H1 (cell line): ENCODE measurements at regions not wholly inside any gene's neighbourhood (a gene's known extent, or its start where the extent isn't known, plus 50 kb on each side); places are given as distances from the start of the nearest gene placed in this dataset.

Source experiments
- CTCF ChIA-PET: fragments of 300-600 bp; sonication (Branson Sonifier 250); formaldehyde crosslinking; loops from one replicate; lab custom pipeline; 2021; ENCODE audit not compliant: partially characterized antibody; lab: Charles Lee
- POLR2A ChIA-PET: fragments of 300-600 bp; sonication (Branson Sonifier 250); formaldehyde crosslinking; loops from one replicate; lab custom pipeline; 2021; ENCODE audit warnings: inconsistent platforms; ENCODE audit not compliant: partially characterized antibody; lab: Charles Lee
- DNase-seq, 2 experiments: peaks; one replicate each; pipeline versions ENCODE4 v3.0.0 to v3.0.0-alpha.2; 2010 to 2022; ENCODE audit warnings: low spot score in 2 of 2, low read depth in 1 of 2, mixed read lengths in 1 of 2
- FAIRE-seq: peaks from 2 replicates; lab custom pipeline; 2011; peaks lifted over from hg19 to GRCh38; lab: Jason Lieb, UNC
- H2AFZ ChIP-seq: 2 replicates; pipeline ENCODE4 v1.8.1; 2012; ENCODE audit warnings: low read length, inconsistent platforms
- H2AK5ac ChIP-seq: 2 replicates; pipeline ENCODE4 v1.6.1; 2013; ENCODE audit warnings: low read depth, low read length
- H2BK120ac ChIP-seq: replicated peaks from 2 replicates; pipeline ENCODE3; 2013; ENCODE audit warnings: low read depth, low read length, inconsistent platforms
- H2BK12ac ChIP-seq: 2 replicates; pipeline ENCODE4 v1.6.1; 2013; ENCODE audit warnings: low read depth, low read length
- H2BK15ac ChIP-seq: 2 replicates; pipeline ENCODE4 v1.6.1; 2013; ENCODE audit warnings: low read length
- H2BK20ac ChIP-seq: 2 replicates; pipeline ENCODE4 v1.6.1; 2013; ENCODE audit warnings: low read length
- H2BK5ac ChIP-seq: 2 replicates; pipeline ENCODE4 v1.6.1; 2013; ENCODE audit warnings: low read depth, low read length
- H3K14ac ChIP-seq: 2 replicates; pipeline ENCODE4 v1.6.1; 2013; ENCODE audit warnings: inconsistent platforms; ENCODE audit not compliant: insufficient read length
- H3K18ac ChIP-seq: 2 replicates; pipeline ENCODE4 v1.6.1; 2013; ENCODE audit warnings: low read length; ENCODE audit errors: extremely low read depth
- H3K23ac ChIP-seq: 2 replicates; pipeline ENCODE4 v1.6.1; 2013; ENCODE audit warnings: inconsistent platforms; ENCODE audit not compliant: insufficient read length
- H3K23me2 ChIP-seq: 2 replicates; pipeline ENCODE4 v1.6.1; 2013; ENCODE audit warnings: low read depth, low read length
- H3K27ac ChIP-seq: 2 replicates; pipeline ENCODE4 v1.6.1; 2011; ENCODE audit warnings: low read depth, low read length, inconsistent platforms
- H3K27me3 ChIP-seq, 4 experiments: replicated peaks in 1 of 4; 1 replicate in 1 of 4; 2 replicates in 3 of 4; pipeline versions ENCODE4 v1.6.1 to v1.8.1; 2011 to 2013; ENCODE audit warnings: low read length in 3 of 4, mild to moderate bottlenecking in 3 of 4, inconsistent platforms in 2 of 4, mixed read lengths in 2 of 4, moderate library complexity in 1 of 4; ENCODE audit not compliant: control insufficient read depth in 3 of 4, insufficient read depth in 3 of 4; ENCODE audit errors: extremely low read depth in 1 of 4
- H3K36me3 ChIP-seq, 4 experiments: 2 replicates each; pipeline versions ENCODE4 v1.6.1 to v1.8.1; 2011 to 2013; ENCODE audit warnings: mild to moderate bottlenecking in 4 of 4, low read length in 3 of 4, moderate library complexity in 2 of 4, control low read depth in 1 of 4, inconsistent platforms in 1 of 4; ENCODE audit not compliant: insufficient read depth in 4 of 4, control insufficient read depth in 2 of 4
- H3K4ac ChIP-seq: replicated peaks from 2 replicates; pipeline ENCODE3; 2013; ENCODE audit warnings: low read length, low read depth, mixed read lengths, inconsistent platforms; ENCODE audit not compliant: insufficient read length
- H3K4me1 ChIP-seq, 4 experiments: replicated peaks in 1 of 4; 1 replicate in 1 of 4; 2 replicates in 3 of 4; pipeline versions ENCODE4 v1.6.1 to v1.8.1; 2011 to 2013; ENCODE audit warnings: low read length in 3 of 4, inconsistent platforms in 2 of 4, mixed read lengths in 1 of 4; ENCODE audit not compliant: insufficient read depth in 4 of 4, control insufficient read depth in 3 of 4
- H3K4me2 ChIP-seq, 2 experiments: 2 replicates each; pipeline versions ENCODE4 v1.6.1 to v1.8.1; 2011 to 2013; ENCODE audit warnings: low read depth in 2 of 2, low read length in 2 of 2, control low read depth in 1 of 2, inconsistent platforms in 1 of 2, mild to moderate bottlenecking in 1 of 2; ENCODE audit not compliant: insufficient read depth in 1 of 2
- H3K4me3 ChIP-seq, 4 experiments: fragments of 200-600, 300-600 bp in 1 of 4; sonication (generic), shearing (Covaris generic), sonication (Bioruptor Twin) in 1 of 4; 2 replicates each; pipeline versions ENCODE4 v1.5.1 to v1.8.1; 2011 to 2016; ENCODE audit warnings: low read length in 4 of 4, low read depth in 3 of 4, control low read depth in 2 of 4, inconsistent platforms in 2 of 4, mild to moderate bottlenecking in 2 of 4, mixed read lengths in 1 of 4, moderate library complexity in 1 of 4; ENCODE audit not compliant: insufficient read depth in 2 of 4; ENCODE audit errors: extremely low read depth in 1 of 4
- H3K56ac ChIP-seq: replicated peaks from 2 replicates; pipeline ENCODE3; 2013; ENCODE audit warnings: low read depth, mild to moderate bottlenecking, mixed read lengths, low read length, inconsistent platforms; ENCODE audit not compliant: insufficient read length
- H3K79me1 ChIP-seq: 2 replicates; pipeline ENCODE4 v1.6.1; 2013; ENCODE audit warnings: low read depth, low read length, control low read depth
- H3K79me2 ChIP-seq, 2 experiments: 2 replicates each; pipeline versions ENCODE4 v1.6.1 to v1.8.1; 2012 to 2013; ENCODE audit warnings: low read length in 2 of 2, mild to moderate bottlenecking in 2 of 2, inconsistent platforms in 1 of 2; ENCODE audit not compliant: insufficient read depth in 2 of 2, control insufficient read depth in 1 of 2
- H3K9ac ChIP-seq, 4 experiments: replicated peaks in 1 of 4; 1 replicate in 1 of 4; 2 replicates in 3 of 4; pipeline versions ENCODE4 v1.6.1 to v1.8.1; 2011 to 2013; ENCODE audit warnings: low read depth in 3 of 4, low read length in 3 of 4, control low read depth in 2 of 4, mild to moderate bottlenecking in 2 of 4, moderate library complexity in 2 of 4, inconsistent platforms in 1 of 4; ENCODE audit errors: extremely low read depth in 1 of 4
- H3K9me3 ChIP-seq, 2 experiments: 2 replicates each; pipeline versions ENCODE4 v1.6.1 to v1.8.1; 2012 to 2013; ENCODE audit warnings: mild to moderate bottlenecking in 2 of 2, moderate library complexity in 2 of 2, control low read depth in 1 of 2, inconsistent platforms in 1 of 2, low read depth in 1 of 2, low read length in 1 of 2, mixed read lengths in 1 of 2; ENCODE audit not compliant: insufficient read depth in 2 of 2
- H4K20me1 ChIP-seq, 2 experiments: replicated peaks in 1 of 2; 2 replicates each; pipeline versions ENCODE3 to v1.8.1; 2011 to 2013; ENCODE audit warnings: inconsistent platforms in 2 of 2, low read length in 2 of 2, mild to moderate bottlenecking in 1 of 2; ENCODE audit not compliant: insufficient read depth in 2 of 2, control insufficient read depth in 1 of 2
- H4K5ac ChIP-seq: 2 replicates; pipeline ENCODE4 v1.6.1; 2013; ENCODE audit warnings: low read length, low read depth, mixed read lengths, inconsistent platforms; ENCODE audit not compliant: insufficient read length
- H4K8ac ChIP-seq: 2 replicates; pipeline ENCODE4 v1.8.0; 2013; ENCODE audit warnings: mild to moderate bottlenecking, moderate library complexity, low read length, inconsistent platforms; ENCODE audit not compliant: insufficient read depth; ENCODE audit errors: extremely low read depth
- H4K91ac ChIP-seq: replicated peaks from 2 replicates; pipeline ENCODE3; 2013; ENCODE audit warnings: low read length, mixed read lengths, inconsistent platforms; ENCODE audit not compliant: insufficient read length
- CHD2 ChIP-seq: IDR thresholded peaks from 2 replicates; pipeline ENCODE4 v1.6.1; 2012; ENCODE audit warnings: low read length, improper control_type of control experiment
- CTBP2 ChIP-seq: IDR thresholded peaks from 2 replicates; pipeline ENCODE4 v1.7.0; 2011; ENCODE audit warnings: borderline replicate concordance, mild to moderate bottlenecking, moderate library complexity, mixed read lengths, low read length; ENCODE audit not compliant: insufficient read depth, insufficient read length
- EP300 ChIP-seq, 2 experiments: IDR thresholded peaks; 1 replicate in 1 of 2; 2 replicates in 1 of 2; pipeline ENCODE4 v1.6.1; 2011 to 2012; ENCODE audit warnings: low read depth in 2 of 2, low read length in 2 of 2, mild to moderate bottlenecking in 2 of 2, borderline replicate concordance in 1 of 2, inconsistent platforms in 1 of 2, moderate library complexity in 1 of 2
- GTF2F1 ChIP-seq: IDR thresholded peaks from 2 replicates; pipeline ENCODE4 v1.6.1; 2012; ENCODE audit warnings: low read depth, low read length, improper control_type of control experiment, borderline replicate concordance
- HDAC2 ChIP-seq, 2 experiments: fragments of 300-600 bp in 1 of 2; sonication (generic) in 1 of 2; IDR thresholded peaks; 2 replicates each; pipeline ENCODE4 v1.6.1; 2011 to 2012; ENCODE audit warnings: low read depth in 2 of 2, low read length in 2 of 2, mild to moderate bottlenecking in 2 of 2, moderate library complexity in 2 of 2, borderline replicate concordance in 1 of 2, inconsistent platforms in 1 of 2
- JUN ChIP-seq: IDR thresholded peaks from 2 replicates; pipeline ENCODE4 v1.6.1; 2011; ENCODE audit warnings: low read depth, mild to moderate bottlenecking, improper control_type of control experiment, low read length
- KDM5A ChIP-seq: fragments of 200-600 bp; IDR thresholded peaks from 2 replicates; pipeline ENCODE4 v1.7.1; 2012; ENCODE audit warnings: mild to moderate bottlenecking, low read length, inconsistent platforms, mixed read lengths
- MAFK ChIP-seq: IDR thresholded peaks from 2 replicates; pipeline ENCODE4 v1.6.1; 2012; ENCODE audit warnings: low read depth, mild to moderate bottlenecking, improper control_type of control experiment, low read length
- RNF2 ChIP-seq: fragments of 200-900, 300-1000 bp; sonication (generic); IDR thresholded peaks from 2 replicates; pipeline ENCODE4 v1.7.1; 2016; ENCODE audit warnings: borderline replicate concordance, low read depth, mild to moderate bottlenecking, antibody characterized with exemption, low read length; ENCODE audit not compliant: poor library complexity, severe bottlenecking; ENCODE audit errors: missing control alignments
- RXRA ChIP-seq: IDR thresholded peaks from 2 replicates; pipeline ENCODE4 v1.6.1; 2011; ENCODE audit warnings: low read depth, mild to moderate bottlenecking, low read length, moderate library complexity; ENCODE audit not compliant: insufficient read depth
- WGBS, 2 experiments: shearing (Covaris generic) in 1 of 2; methylation state at CpG; one replicate each; pipeline versions ENCODE4 v1.1.6 to v1.1.7; 2013 to 2015; ENCODE audit warnings: low lambda C conversion rate in 2 of 2, mixed read lengths in 2 of 2, inconsistent platforms in 1 of 2, low coverage in 1 of 2, missing lambda C conversion rate in 1 of 2; ENCODE audit not compliant: insufficient replicate concordance in 2 of 2, insufficient coverage in 1 of 2, insufficient read length in 1 of 2; ENCODE audit errors: extremely low coverage in 1 of 2, missing lambda C conversion rate in 1 of 2; 5-methylcytosine and 5-hydroxymethylcytosine counted together

DNA sequence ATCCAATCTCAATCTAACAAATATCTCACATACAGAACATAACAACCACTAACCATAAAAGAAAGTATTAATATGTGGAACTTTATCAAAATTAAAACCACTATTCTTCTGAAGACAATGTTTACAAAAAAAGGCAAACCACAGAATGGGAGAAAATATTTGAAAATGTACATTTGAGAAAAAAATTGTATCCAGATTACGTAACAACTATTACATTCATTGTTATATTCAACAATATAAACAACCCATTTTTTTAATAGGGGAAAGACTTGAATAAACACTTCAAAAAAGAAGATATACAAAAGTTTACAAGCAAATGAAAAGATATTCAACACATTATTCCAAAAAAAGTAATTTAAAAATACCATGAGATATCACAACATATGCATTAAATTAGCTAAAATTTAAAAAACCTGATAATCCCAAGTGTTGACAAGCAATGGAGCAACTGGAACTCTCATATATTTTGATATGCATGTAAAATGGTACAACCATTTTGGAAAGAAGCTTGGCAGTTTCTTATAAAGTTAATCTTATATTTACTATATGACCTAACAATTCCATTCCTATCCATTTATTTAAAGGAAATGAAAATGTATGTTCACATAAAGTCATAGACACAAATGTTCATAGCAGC lies 124.3 kb upstream of the CDYL start:
- H2BK15ac ChIP-seq = no peak overlapping the region
- H4K8ac ChIP-seq = no peak overlapping the region
- H4K91ac ChIP-seq = no peak overlapping the region
- ChIA-PET CTCF (interaction anchor here (0.7 to 1.8 kb wide), 2 partner anchors 55 to 137 kb away, joined by 3 to 5 read pairs; no protein-coding TSS in a partner anchor), POLR2A (no interaction called here)
- H3K79me2 ChIP-seq = no peaks in the 10 kb centered on the region
- H3K4me1 ChIP-seq = peaks cover 6 to 21% (median 16%) of the 10 kb centered on the region in 4 experiments
- no peak overlapping the region for H2AK5ac ChIP-seq
- H3K14ac ChIP-seq = no peak overlapping the region
- no peak overlapping the region for H3K4me2 ChIP-seq
- H3K23me2 ChIP-seq = no peaks in the 10 kb centered on the region
- no peaks in the 10 kb centered on the region for H3K27me3 ChIP-seq
- no peaks in the 10 kb centered on the region for H3K79me1 ChIP-seq
- no peak overlapping the region for H3K18ac ChIP-seq
- H2BK20ac ChIP-seq = no peak overlapping the region
- peaks cover 0 to 3% of the 10 kb centered on the region in 2 experiments; a peak in 1 of 4 replicates for H3K9me3 ChIP-seq
- H3K36me3 ChIP-seq = no peaks in the 10 kb centered on the region
- H4K20me1 ChIP-seq = no peaks in the 10 kb centered on the region
- FAIRE-seq = no peak
- H2BK12ac ChIP-seq = no peak overlapping the region
- no peak overlapping the region for H2BK5ac ChIP-seq
- H3K4me3 ChIP-seq = no peak overlapping the region
- 88% methylated on average over 1 of the region's 1 CpG; no CpG with 5 or more reads in 1 of the 2 experiments for WGBS, 2 experiments
- H2AFZ ChIP-seq = no peak overlapping the region
- H3K56ac ChIP-seq = no peak overlapping the region
- H3K23ac ChIP-seq = no peak overlapping the region
- no peak overlapping the region for H3K27ac ChIP-seq
- no peak overlapping the region for H3K4ac ChIP-seq
- H2BK120ac ChIP-seq = no peak overlapping the region
- DNase-seq = no peak
- H3K9ac ChIP-seq = no peak overlapping the region
- H4K5ac ChIP-seq = no peak overlapping the region
- TF ChIP-seq HDAC2 (IDR thresholded peaks at IDR 0.05; ENCODE audit: borderline replicate concordance in 1 of 2, low read depth in 2 of 2, low read length in 2 of 2) (no peak), MAFK (no peak), KDM5A (no peak), CHD2 (no peak), EP300 (IDR thresholded peaks at IDR 0.05; ENCODE audit: borderline replicate concordance in 1 of 2, low read depth in 2 of 2, low read length in 2 of 2) (no peak), GTF2F1 (no peak), RNF2 (no peak), JUN (no peak), CTBP2 (no peak), RXRA (no peak)
